GM19099 (cell line): ENCODE measurements at regions not wholly inside any gene's neighbourhood (a gene's known extent, or its start where the extent isn't known, plus 50 kb on each side); places are given as distances from the start of the nearest gene placed in this dataset.

Experiments used
- POLR2A ChIP-seq: IDR thresholded peaks from 3 replicates; pipeline ENCODE4 v1.6.1; 2011; ENCODE audit warnings: low read depth; ENCODE audit not compliant: insufficient read length; ENCODE audit errors: extremely low read depth

DNA sequence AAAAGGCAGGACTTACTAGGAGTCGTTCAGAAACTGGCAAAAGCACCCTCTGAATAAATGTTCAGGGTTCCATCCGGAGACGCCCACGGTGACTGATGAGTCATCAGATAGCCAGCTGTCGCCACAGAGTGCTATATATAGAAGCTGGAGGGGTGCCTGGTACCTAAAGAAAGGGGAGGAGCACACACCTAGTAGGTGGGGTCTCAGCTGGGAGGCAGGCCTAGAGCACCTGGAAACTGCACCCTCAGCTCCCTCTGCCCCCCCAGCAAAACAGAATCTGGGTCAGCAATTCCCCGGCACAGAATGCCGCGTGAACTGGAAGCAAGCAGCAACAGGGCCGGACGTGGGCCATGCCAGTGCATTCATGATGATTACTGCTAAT lies 242.0 kb downstream of the BCOR start:
- no peak for TF ChIP-seq POLR2A

DNA sequence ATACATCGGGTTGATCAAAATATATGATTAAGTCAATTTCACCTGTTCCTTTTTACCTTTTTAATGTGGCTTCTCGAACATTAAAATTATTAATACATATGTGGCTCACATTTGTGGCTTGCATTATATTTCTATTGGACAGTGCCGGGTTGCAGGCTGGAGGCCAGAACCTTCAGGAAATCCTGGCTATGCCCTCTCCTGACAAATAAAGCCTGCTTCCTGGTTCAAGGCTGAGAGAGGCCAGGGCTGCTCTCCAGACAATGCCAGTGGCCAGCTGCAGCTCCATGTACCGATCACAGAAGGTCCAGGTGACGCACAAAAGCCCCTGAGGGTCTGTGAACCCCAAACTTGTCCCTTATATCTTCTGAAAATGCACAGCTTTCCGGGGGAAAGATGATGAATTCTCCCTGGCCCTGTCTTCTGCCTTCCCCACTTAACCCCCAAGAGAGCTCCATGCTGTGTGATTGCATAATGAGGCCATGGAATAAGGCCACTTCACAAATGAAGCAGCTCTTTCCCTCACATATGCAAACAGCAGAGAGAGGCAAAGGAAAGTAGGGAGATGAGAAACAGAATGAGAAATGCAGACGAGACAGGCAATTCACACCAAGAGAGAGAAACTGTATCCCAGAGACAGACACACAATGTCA lies 241.2 kb downstream of the BCOR start:
- TF ChIP-seq POLR2A, result no peak

DNA sequence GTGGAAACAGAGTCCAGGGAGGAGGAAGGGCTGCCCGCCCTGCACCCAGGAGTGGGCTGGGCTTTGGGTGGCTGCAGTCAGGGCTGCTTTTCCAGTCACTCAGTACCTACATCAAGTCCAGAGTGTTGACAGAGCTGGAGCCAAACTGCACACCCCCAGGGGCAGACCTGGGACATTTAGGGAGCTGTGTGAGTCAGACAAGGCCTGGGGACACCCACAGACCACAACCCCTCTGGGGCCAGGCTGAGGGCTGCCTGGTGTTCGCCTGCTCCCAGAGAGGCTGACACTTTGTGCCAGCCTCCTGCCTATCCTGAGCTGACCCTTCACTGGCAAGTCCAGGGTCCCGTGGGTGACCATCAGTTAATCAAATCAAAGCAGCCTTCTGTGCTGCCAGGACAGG lies 240.0 kb downstream of the BCOR start:
- TF ChIP-seq POLR2A, result no peak

DNA sequence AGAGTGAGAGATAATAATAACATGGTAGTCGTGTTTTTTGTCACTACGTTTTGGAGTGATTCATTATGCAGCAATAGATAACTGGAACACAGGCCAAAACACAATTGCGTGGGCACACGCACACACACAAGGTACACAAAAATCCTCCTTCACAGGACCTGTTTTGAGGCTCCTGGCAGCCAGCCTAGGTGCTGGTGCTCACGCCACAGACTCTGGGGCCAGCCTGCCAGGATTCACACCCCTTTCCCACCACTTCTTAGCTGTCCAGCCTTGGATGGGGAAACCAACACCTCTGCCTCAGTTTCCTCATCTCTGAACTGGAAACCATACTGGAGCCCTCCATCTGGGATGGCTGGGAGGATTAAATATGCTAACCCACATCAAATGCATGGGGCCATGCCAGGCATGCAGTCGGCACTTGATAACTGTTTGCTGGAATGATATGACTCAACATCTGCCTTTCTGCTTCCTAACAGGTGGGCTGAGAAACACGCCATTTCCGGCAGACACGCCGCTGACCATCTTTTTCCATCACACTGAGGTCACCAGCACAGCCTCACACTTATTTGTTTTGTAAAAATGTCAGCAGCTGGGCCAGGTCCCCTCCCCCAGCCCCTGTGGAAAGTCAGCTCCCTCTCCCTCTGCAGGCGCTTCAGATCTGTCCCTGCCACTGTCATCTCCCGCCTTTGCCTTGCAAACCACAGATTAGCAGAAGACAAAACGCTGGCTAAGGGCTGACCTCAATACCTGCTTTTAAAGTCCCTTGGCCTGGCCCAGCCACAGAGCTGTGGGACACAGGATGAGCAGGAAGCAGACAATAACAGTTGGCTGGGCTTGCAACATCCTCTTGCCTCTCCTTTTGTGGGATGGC lies 237.5 kb downstream of the BCOR start:
- TF ChIP-seq POLR2A, result peak; percentile 28

DNA sequence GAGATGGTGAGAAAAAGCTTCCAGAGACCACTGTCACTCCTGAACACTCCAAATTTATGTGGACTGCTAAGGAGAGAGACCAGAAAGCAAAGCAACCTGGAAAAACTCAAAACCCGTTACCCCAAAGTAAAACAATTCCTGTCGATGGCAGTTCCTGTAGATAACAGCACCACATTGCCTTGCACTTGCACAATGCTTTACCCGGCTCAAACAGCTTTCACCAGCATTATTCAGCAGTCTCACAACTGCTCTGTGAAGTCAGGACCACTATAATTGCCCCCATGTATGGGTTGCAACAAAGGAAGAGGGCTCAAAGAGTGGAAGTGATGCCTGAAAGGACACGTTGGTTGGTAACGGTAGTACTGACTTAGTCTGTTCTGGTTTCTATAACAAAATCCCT lies 234.8 kb downstream of the BCOR start:
- TF ChIP-seq POLR2A, result no peak

DNA sequence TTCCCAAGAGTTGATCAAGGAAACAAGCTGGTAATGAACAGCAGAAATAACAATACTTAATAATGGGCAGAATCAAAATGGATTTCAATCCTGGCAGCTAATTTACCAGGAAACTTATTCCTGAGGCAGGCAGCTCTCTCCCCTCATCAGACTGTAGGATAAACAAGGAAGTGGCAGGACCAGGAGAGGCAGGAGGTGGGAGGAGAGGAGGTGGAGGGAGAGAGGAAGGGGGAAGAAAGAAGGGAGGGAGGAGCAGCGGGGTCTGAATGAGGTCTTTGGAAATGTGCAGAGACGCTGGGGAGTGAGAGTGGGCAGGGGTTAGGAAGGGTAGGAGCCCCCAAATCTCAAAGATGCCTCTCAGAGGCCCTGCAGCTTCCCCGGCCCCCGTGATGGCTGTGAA lies 231.5 kb downstream of the BCOR start:
- no peak for TF ChIP-seq POLR2A

DNA sequence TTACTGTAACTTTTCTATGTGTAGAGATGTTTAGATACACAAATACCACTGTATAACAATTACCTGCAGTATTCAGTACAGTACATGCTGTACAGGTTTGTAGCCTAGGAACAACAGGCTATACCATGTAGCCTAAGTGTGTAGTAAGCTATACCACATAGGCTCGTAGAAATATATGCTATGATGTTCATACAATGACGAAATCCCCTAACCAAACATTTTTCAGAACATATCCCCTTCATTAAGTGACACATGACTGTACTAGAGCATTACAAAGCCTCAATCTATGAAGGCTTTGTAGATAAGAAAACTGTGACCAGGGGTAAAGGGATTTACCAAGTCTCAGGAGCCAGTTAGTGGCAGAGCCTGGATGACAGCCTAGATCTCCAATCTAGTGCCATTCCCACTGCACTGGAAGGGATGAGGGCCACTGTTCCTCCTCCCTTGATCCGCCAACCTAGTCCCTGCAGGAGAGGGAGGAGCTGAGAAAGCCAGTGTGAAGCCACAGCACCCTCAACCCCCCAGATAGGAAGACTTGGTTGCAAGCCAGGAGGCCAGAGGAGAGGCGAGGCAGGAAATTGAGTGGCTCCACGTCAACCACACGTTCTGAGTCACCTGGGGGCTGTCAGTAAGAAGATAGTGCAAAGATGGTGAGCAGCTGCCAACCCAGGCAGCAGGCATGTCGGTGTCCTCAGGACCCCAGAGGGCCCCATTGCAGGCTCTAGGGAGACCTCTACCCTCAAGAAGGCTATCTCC lies 227.7 kb downstream of the BCOR start:
- TF ChIP-seq POLR2A, result no peak

DNA sequence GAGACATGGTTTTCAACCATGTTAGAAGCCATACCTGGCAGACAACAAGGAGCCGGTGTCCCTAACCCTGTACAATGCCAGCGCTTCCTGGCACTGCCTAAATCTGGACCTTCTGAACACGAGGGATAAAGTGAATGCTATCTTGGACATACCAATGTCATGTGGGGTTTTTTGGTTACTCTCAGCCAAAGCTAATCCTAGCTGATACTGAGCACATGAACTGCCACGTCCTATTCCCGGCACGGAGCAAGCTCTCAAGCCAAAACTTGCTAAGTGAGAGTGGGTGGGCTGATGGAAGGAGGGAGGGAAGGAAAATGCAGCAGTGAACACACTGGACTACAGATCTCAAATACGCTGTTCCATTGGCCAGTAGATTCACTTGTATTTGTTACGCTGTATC lies 226.1 kb downstream of the BCOR start:
- no peak for TF ChIP-seq POLR2A

DNA sequence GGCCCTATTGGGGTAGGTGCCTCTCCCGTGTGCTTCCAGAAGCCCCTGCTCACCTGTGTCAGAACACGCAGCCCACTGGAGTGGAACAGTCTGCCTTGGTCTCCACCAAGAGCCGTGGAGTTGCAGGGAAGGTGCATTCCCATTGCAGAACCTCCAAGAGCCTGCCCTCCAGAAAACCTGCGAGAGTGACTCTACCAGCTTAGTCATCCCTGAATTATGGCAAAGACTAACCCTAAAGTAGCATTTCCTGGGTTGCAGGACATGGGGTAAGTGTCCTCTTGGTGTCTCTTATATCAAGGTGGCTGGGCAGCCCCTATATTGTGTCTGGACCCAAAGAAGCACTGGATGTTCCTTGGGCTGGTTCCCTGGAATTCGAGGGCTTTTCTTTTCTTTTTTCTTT lies 224.6 kb downstream of the BCOR start:
- TF ChIP-seq POLR2A, result no peak

DNA sequence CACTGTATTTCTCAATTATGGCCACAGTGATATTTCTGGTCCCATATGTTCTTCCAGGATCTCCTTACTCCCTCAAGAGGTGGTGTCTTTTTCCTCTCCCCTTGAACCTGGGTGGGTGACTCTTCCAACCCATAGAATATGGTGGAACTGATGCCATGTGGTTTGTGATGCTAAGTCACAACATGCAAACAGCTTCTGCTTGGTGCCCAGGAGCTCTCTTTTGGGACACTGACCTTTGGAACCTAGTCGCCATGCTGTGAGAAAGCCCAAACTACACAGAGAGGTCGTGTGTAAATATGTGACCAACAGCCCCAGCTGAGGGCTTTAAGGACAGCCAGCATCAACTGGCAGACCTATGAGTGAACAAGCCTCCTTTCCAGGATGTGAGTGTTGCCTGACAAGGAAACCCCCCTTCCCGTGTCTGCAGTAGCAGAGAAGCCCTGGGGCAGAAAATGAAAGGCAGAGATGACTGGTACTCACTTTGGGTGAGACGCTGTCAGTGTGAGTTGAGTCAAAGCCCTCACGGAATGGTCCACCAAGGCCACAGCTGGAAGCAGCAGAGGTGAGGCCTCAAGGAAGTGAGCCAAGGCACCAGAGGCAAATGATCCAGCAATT lies 223.4 kb downstream of the BCOR start:
- TF ChIP-seq POLR2A, result peak; percentile 17

DNA sequence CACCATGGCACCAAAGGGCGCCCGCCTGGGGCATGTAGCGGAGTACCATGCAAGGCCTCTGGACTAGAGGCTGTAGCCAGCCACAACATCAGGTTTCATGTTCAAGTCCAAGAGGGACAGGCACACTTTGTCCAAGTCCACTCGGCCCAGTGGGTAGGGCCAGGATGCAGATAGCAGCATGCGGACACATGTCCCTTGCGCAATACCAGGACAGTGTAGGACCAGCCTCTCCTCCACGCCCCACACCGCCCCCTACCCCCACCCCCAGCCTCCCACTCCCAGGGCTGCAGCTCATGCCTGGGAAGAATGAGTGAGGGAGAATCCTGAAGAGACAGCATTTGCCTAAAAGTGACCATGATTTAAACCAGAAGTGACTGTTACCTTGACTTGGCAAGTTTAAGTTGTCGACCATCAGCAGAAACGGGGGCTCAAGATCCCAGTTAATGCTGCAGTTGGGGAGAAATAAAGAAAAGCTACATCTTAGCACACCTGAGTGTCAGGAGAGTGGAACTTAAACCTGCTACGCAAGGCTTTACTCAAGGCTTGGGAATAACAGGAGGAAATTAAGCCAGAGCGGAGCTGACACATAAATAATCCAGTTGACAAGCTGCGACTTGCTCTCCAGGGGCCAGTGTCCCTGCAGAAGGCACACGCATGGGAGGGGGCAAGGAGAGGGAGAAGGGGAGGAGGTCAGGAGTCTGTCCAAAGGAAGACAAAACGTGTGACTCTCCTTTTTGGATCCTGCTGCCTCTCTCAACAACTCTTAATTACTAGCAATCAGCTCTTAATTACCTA lies 221.7 kb downstream of the BCOR start:
- no peak for TF ChIP-seq POLR2A

DNA sequence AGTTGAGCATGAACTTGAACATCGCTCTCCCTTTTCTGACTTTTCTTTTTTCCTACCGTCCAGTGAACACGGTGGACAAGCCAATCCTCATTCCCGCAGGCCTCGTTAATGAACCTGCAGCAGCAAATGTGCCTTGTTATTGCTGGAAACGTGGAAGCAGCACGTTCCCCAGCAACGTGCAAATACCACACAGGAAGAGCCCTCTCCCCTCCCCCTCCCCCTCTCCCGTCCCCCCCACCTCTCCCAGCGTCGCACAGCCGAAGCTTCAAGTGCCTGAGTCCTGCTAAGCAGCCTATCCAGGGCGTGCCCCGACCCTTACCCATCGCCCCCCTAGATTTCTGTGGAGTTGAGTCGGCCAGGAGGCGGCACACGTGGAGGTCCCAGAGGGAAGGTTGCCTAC lies 219.9 kb downstream of the BCOR start:
- TF ChIP-seq POLR2A, result no peak

DNA sequence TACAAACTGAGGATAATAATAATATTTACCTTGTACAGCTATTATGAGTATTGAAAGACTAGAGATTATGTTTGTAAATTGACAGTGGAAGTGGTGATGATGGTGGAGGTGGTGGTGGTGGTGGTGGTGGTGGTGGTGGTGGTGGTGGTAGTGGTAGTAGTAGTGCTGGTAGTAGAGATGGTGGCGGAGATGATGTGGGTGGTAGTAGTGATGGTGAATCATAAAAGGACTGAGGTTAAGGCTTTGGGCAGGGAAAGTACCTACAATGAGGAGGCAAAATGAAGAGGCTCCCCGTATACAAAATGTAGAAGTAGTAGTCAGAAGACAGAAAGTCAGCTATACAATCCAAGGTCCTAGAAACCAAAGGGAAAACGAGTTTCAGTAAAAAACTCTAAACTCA lies 214.1 kb downstream of the BCOR start:
- TF ChIP-seq POLR2A, result no peak

DNA sequence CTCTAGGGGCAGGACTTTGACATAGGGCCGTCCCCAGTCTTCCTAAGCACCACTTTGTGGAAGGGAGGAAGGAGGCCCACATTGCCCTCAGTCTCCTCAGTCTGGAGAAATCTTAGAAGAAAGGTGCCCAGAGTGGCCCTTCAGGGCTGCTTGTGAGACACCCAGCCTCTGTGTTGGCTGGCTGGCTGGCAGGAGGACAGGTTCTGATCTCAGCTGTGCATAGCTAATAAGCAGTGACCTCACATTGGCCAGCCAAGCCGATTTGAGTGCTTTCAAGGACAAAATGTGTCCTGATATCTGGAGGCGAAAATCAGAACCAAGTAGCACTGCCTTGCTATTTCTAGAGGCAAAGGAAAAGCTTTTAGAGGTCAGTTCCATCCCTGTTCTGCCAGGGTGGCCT lies 211.5 kb downstream of the BCOR start:
- no peak for TF ChIP-seq POLR2A
